Natural killer cell (primary cell): ENCODE measurements at regions not wholly inside any gene's neighbourhood (a gene's known extent, or its start where the extent isn't known, plus 50 kb on each side); places are given as distances from the start of the nearest gene placed in this dataset.

ENCODE experiments used
- ATAC-seq, 3 donors: fragments of 150-1000 bp in 2 of 3; fragments of 200-7000 bp in 1 of 3; cut with Tn5 transposase; 1 replicate in 1 of 3; 2 replicates in 2 of 3; pipeline ENCODE4 v1.10.0; 2021; ENCODE audit warnings: mild to moderate bottlenecking in 2 of 3, moderate library complexity in 2 of 3
- DNase-seq, 2 donors: peaks; one replicate each; pipeline versions ENCODE4 v3.0.0 to v3.0.0-alpha.2; 2013 to 2021; ENCODE audit warnings: mixed read lengths in 1 of 2
- H3K27ac ChIP-seq: one replicate; pipeline ENCODE4 v1.5.1; 2013; ENCODE audit warnings: mild to moderate bottlenecking, low read length
- H3K27me3 ChIP-seq: one replicate; pipeline ENCODE4 v1.6.1; 2013; ENCODE audit warnings: low read length; ENCODE audit not compliant: control insufficient read depth, insufficient read depth
- H3K36me3 ChIP-seq: one replicate; pipeline ENCODE4 v1.6.1; 2013; ENCODE audit warnings: low read length; ENCODE audit not compliant: control insufficient read depth, insufficient read depth
- H3K4me1 ChIP-seq: one replicate; pipeline ENCODE4 v1.6.1; 2013; ENCODE audit warnings: low read length; ENCODE audit not compliant: control insufficient read depth, insufficient read depth
- H3K4me3 ChIP-seq: one replicate; pipeline ENCODE4 v1.5.1; 2013; ENCODE audit warnings: low read length
- H3K9me3 ChIP-seq: one replicate; pipeline ENCODE4 v1.6.1; 2013; ENCODE audit warnings: low read length; ENCODE audit not compliant: control insufficient read depth, insufficient read depth
- H3K27ac Mint-ChIP-seq, 2 donors: one replicate each; pipeline ENCODE4 v1.8.0; 2022; ENCODE audit warnings: mild to moderate bottlenecking in 2 of 2, mixed read lengths in 2 of 2, moderate library complexity in 1 of 2
- H3K27me3 Mint-ChIP-seq, 2 donors: one replicate each; pipeline ENCODE4 v1.8.0; 2022; ENCODE audit warnings: low read depth in 2 of 2, mixed read lengths in 2 of 2
- H3K36me3 Mint-ChIP-seq: one replicate; pipeline ENCODE4 v1.8.0; 2022; ENCODE audit warnings: mixed read lengths
- H3K4me1 Mint-ChIP-seq, 2 donors: one replicate each; pipeline ENCODE4 v1.8.0; 2022; ENCODE audit warnings: mixed read lengths in 2 of 2
- H3K4me3 Mint-ChIP-seq: one replicate; pipeline ENCODE4 v1.8.0; 2022; ENCODE audit warnings: mild to moderate bottlenecking, moderate library complexity, mixed read lengths
- H3K9me3 Mint-ChIP-seq, 2 donors: one replicate each; pipeline ENCODE4 v1.8.0; 2022; ENCODE audit warnings: mixed read lengths in 2 of 2
- WGBS: methylation state at CpG from one replicate; pipeline ENCODE4 v1.1.7; 2013; ENCODE audit warnings: missing lambda C conversion rate; ENCODE audit not compliant: insufficient coverage; 5-methylcytosine and 5-hydroxymethylcytosine counted together
- intact Hi-C: fragments of 100-400 bp; cut with micrococcal nuclease; formaldehyde crosslinking; loops from one replicate; pipeline ENCODE4 v1.14.2; 2022
- TF ChIP-seq, protein P1 (sequence below): fragments of 200-600 bp; IDR thresholded peaks from one replicate; pipeline ENCODE4 v1.8.0; 2022; ENCODE audit warnings: antibody characterized with exemption

DNA sequence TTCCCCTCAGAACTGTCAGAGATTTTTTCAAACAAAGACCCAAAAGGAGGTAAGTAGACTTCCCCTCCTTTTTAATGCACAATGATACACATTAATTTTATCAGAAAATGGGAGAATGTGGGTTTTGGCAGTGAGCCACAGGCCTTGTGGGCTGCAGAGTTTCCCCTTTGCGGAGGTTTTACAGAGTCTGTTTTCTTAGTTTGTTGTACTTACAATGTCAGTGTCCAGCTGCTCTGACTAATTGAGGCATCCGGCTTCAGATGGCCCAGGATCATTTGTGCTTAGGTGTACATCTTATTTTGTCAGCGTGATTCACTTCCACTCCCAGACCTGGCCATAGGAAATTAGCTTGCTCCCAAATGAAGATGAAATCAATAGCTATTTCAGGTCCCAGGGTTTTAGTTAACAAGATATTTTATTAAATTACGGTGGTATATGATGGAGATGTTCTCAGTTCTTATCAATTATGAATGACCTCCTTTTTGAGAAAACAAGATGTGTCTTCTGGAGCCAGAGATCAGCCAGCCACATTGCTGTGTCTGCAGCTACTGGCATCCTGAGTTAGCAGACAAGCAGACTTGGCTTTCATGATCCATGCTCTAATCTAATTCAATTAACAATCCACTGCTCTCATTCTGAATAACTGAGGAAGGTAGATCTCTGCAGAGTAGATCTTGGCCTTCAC, 1086.6 kb upstream of the SORCS1 start:
- H3K4me3 ChIP-seq: no peak overlapping the region
- intact Hi-C loops: no loop called here

DNA sequence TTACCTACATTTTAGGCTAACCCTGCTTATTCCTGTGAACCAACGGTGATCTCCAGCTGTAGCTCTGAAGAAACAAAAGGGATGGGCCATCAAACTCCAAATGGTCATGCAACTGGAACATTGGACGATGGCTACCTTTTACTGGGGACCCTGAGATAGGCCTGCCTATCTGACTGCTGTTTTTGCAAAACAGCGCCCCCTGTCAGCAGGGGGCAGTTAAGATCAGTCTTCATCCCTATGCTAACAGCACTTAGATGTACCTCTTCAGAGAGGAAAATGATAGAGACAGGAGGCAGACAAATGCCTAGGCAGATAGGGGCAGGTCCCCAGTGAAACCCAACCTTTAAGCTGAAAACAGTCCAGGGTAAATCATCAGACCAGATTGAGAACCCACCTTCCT, 1085.4 kb upstream of the SORCS1 start:
- no peak for ATAC-seq
- no peaks in the 10 kb centered on the region for H3K36me3 ChIP-seq
- Mint-ChIP-seq H3K9me3 (peaks cover 7 to 15% of the 10 kb centered on the region in 2 donors), H3K36me3 (peaks cover 8% of the 10 kb centered on the region), H3K27ac (no peak overlapping the region), H3K27me3 (no peaks in the 10 kb centered on the region), H3K4me3 (no peak overlapping the region), H3K4me1 (no peaks in the 10 kb centered on the region)
- no peaks in the 10 kb centered on the region for H3K4me1 ChIP-seq
- intact Hi-C loops: no loop called here
- TF ChIP-seq, protein P1, sequence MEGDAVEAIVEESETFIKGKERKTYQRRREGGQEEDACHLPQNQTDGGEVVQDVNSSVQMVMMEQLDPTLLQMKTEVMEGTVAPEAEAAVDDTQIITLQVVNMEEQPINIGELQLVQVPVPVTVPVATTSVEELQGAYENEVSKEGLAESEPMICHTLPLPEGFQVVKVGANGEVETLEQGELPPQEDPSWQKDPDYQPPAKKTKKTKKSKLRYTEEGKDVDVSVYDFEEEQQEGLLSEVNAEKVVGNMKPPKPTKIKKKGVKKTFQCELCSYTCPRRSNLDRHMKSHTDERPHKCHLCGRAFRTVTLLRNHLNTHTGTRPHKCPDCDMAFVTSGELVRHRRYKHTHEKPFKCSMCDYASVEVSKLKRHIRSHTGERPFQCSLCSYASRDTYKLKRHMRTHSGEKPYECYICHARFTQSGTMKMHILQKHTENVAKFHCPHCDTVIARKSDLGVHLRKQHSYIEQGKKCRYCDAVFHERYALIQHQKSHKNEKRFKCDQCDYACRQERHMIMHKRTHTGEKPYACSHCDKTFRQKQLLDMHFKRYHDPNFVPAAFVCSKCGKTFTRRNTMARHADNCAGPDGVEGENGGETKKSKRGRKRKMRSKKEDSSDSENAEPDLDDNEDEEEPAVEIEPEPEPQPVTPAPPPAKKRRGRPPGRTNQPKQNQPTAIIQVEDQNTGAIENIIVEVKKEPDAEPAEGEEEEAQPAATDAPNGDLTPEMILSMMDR: no peak
- 76% methylated on average over 3 of the region's 3 CpGs for WGBS
- H3K27ac ChIP-seq: no peak overlapping the region
- H3K9me3 ChIP-seq: peaks cover 1% of the 10 kb centered on the region
- H3K27me3 ChIP-seq: no peaks in the 10 kb centered on the region
- DNase-seq: no peak
- H3K4me3 ChIP-seq: no peak overlapping the region

More for the DNA sequence above, 1086.6 kb upstream of the SORCS1 start:
- Histone ChIP-seq H3K4me1 (no peaks in the 10 kb centered on the region), H3K27ac (no peak overlapping the region), H3K27me3 (no peaks in the 10 kb centered on the region), H3K36me3 (no peaks in the 10 kb centered on the region), H3K9me3 (no peaks in the 10 kb centered on the region)
- Mint-ChIP-seq H3K27me3 (no peaks in the 10 kb centered on the region), H3K36me3 (peaks cover 8% of the 10 kb centered on the region), H3K4me1 (no peaks in the 10 kb centered on the region), H3K27ac (no peak overlapping the region), H3K9me3 (peaks cover 9 to 15% of the 10 kb centered on the region in 2 donors), H3K4me3 (no peak overlapping the region)
- ATAC-seq (no peak), DNase-seq (no peak)
- 38% methylated on average over 4 of the region's 4 CpGs for WGBS
- TF ChIP-seq, protein P1: no peak

DNA sequence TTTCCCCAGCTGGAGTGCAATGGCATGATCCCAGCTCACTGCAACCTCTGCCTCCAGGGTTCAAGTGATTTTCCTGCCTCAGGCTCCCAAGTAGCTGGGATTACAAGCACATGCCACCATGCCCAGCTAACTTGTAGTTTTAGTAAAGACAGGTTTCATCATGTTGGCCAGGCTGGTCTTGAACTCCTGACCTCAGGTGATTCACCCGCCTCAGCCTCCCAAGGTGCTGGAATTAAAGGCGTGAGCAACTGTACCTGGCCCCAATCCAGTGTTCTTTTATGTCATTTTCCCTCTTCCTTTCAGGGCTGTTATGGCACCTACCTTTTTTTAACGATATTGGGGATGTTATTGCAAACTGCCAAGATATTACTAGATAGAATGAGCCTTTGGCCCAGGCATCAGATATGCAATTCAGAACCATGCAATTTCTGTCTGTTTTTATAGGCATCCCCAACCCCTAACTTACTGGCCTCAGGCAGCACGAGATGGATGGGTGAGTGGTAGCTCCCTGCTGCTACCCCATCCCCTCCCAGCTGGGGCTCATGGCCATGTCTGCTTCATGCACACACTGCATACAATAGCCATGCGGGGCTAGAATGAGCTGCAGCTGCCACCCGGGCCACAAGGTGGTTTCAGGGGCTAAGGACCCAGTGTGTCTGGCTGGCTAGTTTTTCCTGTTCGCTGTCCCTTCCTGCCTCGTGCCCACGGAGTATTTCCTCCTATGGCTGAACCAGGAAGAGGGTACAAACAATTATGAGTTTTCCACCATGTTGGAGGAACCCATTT, 1080.1 kb upstream of the SORCS1 start:
- DNase-seq (no peak), ATAC-seq (no peak)
- Mint-ChIP-seq H3K27ac (no peak overlapping the region), H3K9me3 (peaks cover 8 to 15% of the 10 kb centered on the region in 2 donors), H3K27me3 (no peaks in the 10 kb centered on the region), H3K4me3 (no peak overlapping the region), H3K36me3 (peaks cover 8% of the 10 kb centered on the region), H3K4me1 (no peaks in the 10 kb centered on the region)
- Histone ChIP-seq H3K27ac (no peak overlapping the region), H3K4me1 (no peaks in the 10 kb centered on the region), H3K27me3 (no peaks in the 10 kb centered on the region), H3K4me3 (no peak overlapping the region), H3K9me3 (peaks cover 10% of the 10 kb centered on the region), H3K36me3 (no peaks in the 10 kb centered on the region)
- intact Hi-C loops: no loop called here
- WGBS: 81% methylated on average over 8 of the region's 9 CpGs
- TF ChIP-seq, protein P1: no peak
